Kidney (tissue), 13 donors: ENCODE measurements at regions not wholly inside any gene's neighbourhood (a gene's known extent, or its start where the extent isn't known, plus 50 kb on each side); places are given as distances from the start of the nearest gene placed in this dataset.

Experiments
- DNase-seq, 5 donors: peaks; one replicate each; pipeline ENCODE4 v3.0.0-alpha.2; 2013 to 2020
- FAIRE-seq: peaks from 2 replicates; lab custom pipeline; 2012; peaks lifted over from hg19 to GRCh38; lab: Jason Lieb, UNC
- H3K27ac ChIP-seq, 2 donors: one replicate each; pipeline ENCODE4 v1.7.0; 2013; ENCODE audit warnings: low read depth in 2 of 2, low read length in 2 of 2, inconsistent platforms in 1 of 2
- H3K27me3 ChIP-seq: one replicate; pipeline ENCODE4 v1.7.1; 2013; ENCODE audit warnings: low read length, inconsistent platforms; ENCODE audit not compliant: control insufficient read depth, insufficient read depth
- H3K36me3 ChIP-seq, 3 donors: one replicate each; pipeline versions ENCODE4 v1.7.0 to v1.7.1; 2013; ENCODE audit warnings: low read length in 3 of 3, control low read depth in 1 of 3, inconsistent platforms in 1 of 3; ENCODE audit not compliant: insufficient read depth in 3 of 3, control insufficient read depth in 2 of 3
- H3K4me1 ChIP-seq, 3 donors: one replicate each; pipeline versions ENCODE4 v1.7.0 to v1.7.1; 2013; ENCODE audit warnings: low read length in 3 of 3, inconsistent platforms in 1 of 3, low read depth in 1 of 3; ENCODE audit not compliant: control insufficient read depth in 2 of 3, insufficient read depth in 2 of 3
- H3K4me3 ChIP-seq, 3 donors: one replicate each; pipeline versions ENCODE4 v1.7.0 to v1.8.1; 2013; ENCODE audit warnings: low read length in 3 of 3, control low read depth in 1 of 3, inconsistent platforms in 1 of 3
- H3K9ac ChIP-seq, 3 donors: one replicate each; pipeline versions ENCODE4 v1.7.0 to v1.7.1; 2013; ENCODE audit warnings: low read length in 3 of 3, control low read depth in 1 of 3, inconsistent platforms in 1 of 3
- H3K9me3 ChIP-seq, 3 donors: one replicate each; pipeline versions ENCODE4 v1.7.0 to v1.7.1; 2013; ENCODE audit warnings: low read length in 3 of 3, control low read depth in 1 of 3, inconsistent platforms in 1 of 3; ENCODE audit not compliant: control insufficient read depth in 2 of 3, insufficient read depth in 1 of 3
- intact Hi-C: fragments of 100-400 bp; cut with DNase I; formaldehyde crosslinking; loops from one replicate; pipeline ENCODE4 v1.11.1; 2022
- TF ChIP-seq, protein P1 (sequence below): IDR thresholded peaks from 3 replicates; pipeline ENCODE4 v1.5.1; 2012; ENCODE audit warnings: mild to moderate bottlenecking, moderate library complexity, borderline replicate concordance; ENCODE audit not compliant: insufficient read depth; ENCODE audit errors: extremely low read depth
- donor health status: control.
- donor health status: control.
- donor health status: control.
- donor health status: control.
- donor health status: control.
- donor health status: DM: yes; HTN: yes; CAD: no.
- donor health status: Normal renal cell carcinoma (clear cell type).

DNA sequence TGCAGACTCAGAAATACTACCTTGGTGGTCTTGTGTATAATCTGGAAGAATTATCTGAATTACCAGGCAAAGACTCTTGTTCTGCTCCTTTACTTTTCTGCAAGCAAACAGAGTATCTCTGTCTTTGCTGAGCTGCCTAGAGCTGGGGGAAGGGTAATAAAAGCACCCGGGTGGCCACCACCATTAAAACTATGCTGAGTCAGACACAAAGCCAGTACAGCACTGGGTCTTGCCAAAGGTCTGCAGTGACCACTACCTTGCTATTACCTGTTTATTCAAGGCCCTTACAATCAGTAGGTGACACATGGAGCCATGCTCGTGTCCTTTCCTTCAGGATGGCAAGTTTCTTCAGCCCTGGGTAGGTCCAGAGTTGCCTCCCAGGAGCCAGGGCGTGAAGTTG, 420.6 kb upstream of the CNTN5 start:
- H3K27me3 ChIP-seq = no peaks in the 10 kb centered on the region
- H3K4me3 ChIP-seq = no peak overlapping the region
- H3K27ac ChIP-seq = no peak overlapping the region
- H3K9me3 ChIP-seq = no peaks in the 10 kb centered on the region
- no peaks in the 10 kb centered on the region for H3K36me3 ChIP-seq
- FAIRE-seq (no peak), DNase-seq (no peak)
- H3K4me1 ChIP-seq = no peaks in the 10 kb centered on the region
- TF ChIP-seq, protein P1, sequence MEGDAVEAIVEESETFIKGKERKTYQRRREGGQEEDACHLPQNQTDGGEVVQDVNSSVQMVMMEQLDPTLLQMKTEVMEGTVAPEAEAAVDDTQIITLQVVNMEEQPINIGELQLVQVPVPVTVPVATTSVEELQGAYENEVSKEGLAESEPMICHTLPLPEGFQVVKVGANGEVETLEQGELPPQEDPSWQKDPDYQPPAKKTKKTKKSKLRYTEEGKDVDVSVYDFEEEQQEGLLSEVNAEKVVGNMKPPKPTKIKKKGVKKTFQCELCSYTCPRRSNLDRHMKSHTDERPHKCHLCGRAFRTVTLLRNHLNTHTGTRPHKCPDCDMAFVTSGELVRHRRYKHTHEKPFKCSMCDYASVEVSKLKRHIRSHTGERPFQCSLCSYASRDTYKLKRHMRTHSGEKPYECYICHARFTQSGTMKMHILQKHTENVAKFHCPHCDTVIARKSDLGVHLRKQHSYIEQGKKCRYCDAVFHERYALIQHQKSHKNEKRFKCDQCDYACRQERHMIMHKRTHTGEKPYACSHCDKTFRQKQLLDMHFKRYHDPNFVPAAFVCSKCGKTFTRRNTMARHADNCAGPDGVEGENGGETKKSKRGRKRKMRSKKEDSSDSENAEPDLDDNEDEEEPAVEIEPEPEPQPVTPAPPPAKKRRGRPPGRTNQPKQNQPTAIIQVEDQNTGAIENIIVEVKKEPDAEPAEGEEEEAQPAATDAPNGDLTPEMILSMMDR = no peak
- intact Hi-C loops = no loop called here
- H3K9ac ChIP-seq = no peak overlapping the region

DNA sequence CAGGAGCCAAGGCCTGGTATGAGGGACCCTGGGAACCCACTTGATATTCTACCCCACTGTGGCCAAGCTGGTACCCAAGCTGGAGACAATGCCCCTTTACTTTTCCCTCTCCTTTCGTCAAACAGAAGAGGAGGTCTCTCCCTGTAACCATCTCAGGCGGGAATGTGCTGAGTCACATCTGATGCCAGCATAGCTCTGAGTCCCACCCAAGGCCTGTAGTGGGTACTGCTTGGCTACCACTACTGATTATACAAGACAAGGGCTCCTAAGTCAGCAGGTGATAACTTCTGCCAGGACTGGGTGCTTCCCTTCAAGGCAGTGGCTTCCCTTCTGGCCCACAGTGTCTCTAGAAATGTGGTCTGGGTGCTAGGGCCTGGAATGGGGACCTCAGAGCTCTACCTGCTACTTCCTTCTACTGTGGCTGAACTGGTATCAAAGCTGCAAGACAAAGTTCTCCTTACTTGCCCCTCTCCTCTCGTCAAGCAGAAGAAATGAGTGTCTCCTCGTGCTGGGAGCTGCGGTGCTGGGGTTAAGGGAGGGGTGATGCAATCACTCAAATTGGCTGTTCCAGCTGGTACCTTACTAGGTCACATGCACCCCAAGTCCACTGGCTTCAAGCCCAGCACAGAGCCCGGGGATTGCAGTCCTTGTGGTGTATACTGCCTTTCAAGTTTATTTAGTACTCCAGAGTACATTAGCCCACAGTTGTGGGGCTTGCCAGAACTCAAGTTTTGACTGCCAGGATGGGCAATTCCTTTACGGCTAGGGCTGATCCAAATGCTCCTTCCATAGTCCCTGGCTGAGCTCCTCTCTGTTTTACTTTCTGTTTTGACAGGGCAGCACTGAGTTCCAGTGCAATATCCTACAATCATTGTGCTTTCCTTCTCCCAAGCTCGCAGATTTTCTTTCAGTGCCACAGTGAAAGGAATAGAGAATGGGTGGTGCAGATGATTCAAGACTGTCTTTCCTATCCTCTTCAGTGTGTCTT, 419.7 kb upstream of the CNTN5 start:
- peak overlapping the region in 1 of 3 donors; percentile 23 for H3K4me3 ChIP-seq
- FAIRE-seq (no peak), DNase-seq (no peak)
- H3K27me3 ChIP-seq = no peaks in the 10 kb centered on the region
- H3K4me1 ChIP-seq = no peaks in the 10 kb centered on the region
- H3K9me3 ChIP-seq = no peaks in the 10 kb centered on the region
- no peak overlapping the region for H3K9ac ChIP-seq
- H3K27ac ChIP-seq = no peak overlapping the region
- TF ChIP-seq, protein P1 = no peak
- intact Hi-C loops = no loop called here
- H3K36me3 ChIP-seq = no peaks in the 10 kb centered on the region

DNA sequence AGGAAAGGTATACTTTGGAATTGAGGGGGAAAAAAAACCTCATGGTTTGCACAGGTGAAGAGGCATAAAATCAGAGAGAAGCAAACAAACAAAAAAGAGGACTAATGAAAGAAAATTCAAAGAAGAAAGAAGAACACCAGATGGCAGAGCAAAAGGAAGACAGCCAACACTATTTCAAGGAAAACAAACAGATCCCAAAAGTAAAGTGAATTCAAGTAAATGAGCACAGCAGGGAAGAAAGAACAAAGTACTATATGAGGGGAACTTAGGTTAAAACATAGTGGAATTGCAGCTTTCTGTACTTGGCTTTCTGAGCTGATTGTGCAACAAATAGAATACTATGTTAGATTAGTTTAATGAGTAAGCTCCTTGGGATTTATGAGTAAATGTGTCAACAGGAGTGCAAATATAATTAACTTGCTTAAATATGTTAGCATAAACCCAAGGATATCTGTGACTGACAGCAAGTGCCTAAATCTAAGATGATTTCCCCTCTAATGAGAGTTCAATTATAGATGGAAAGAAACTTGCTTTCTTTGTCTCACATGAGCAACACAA, 404.6 kb upstream of the CNTN5 start:
- no peaks in the 10 kb centered on the region for H3K4me1 ChIP-seq
- H3K27me3 ChIP-seq = no peaks in the 10 kb centered on the region
- H3K27ac ChIP-seq = no peak overlapping the region
- TF ChIP-seq, protein P1 = no peak
- H3K9ac ChIP-seq = no peak overlapping the region
- DNase-seq = peak in 2 of 5 donors; percentile 4 to 11
- FAIRE-seq = peak; percentile 3
- no peaks in the 10 kb centered on the region for H3K36me3 ChIP-seq
- intact Hi-C loops = no loop called here
- no peaks in the 10 kb centered on the region for H3K9me3 ChIP-seq
- no peak overlapping the region for H3K4me3 ChIP-seq
